RCC 7860 (cell line): ENCODE measurements at regions not wholly inside any gene's neighbourhood (a gene's known extent, or its start where the extent isn't known, plus 50 kb on each side); places are given as distances from the start of the nearest gene placed in this dataset.

Source experiments
- DNase-seq: peaks from one replicate; pipeline ENCODE4 v3.0.0-alpha.2; 2015; ENCODE audit warnings: low spot score
- FAIRE-seq: peaks from 2 replicates; lab custom pipeline; 2012; peaks lifted over from hg19 to GRCh38; lab: Jason Lieb, UNC

- DNase-seq: no peak
- FAIRE-seq: no peak
Measured at GRCh38 chr15:61743345-61743909, 316.8 kb downstream of the VPS13C start.

GRCh38 chr15:61742591-61742990 is 317.7 kb downstream of the VPS13C start:
- DNase-seq (no peak), FAIRE-seq (no peak)

GRCh38 chr15:61736790-61737189 is 323.5 kb downstream of the VPS13C start:
- FAIRE-seq (no peak), DNase-seq (no peak)

DNA sequence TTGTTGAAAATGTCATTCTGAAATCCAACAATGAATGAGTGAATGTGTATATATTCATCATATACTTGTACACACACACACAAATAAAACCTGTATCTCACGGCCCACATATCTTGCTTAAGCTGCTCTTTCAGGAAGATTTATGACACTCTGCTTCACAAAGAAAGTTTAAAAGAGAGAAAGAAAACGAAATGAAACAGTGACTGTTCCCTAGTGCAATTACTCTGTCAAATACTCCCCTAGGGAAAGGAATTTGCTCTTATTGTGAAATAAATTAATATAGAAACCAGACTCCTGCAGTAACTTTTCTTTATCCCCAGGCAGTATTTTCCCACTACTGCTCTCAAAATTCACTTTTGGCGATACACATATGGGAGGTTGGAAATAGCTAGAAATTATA is 329.1 kb downstream of the VPS13C start:
- FAIRE-seq (no peak), DNase-seq (no peak)

DNA sequence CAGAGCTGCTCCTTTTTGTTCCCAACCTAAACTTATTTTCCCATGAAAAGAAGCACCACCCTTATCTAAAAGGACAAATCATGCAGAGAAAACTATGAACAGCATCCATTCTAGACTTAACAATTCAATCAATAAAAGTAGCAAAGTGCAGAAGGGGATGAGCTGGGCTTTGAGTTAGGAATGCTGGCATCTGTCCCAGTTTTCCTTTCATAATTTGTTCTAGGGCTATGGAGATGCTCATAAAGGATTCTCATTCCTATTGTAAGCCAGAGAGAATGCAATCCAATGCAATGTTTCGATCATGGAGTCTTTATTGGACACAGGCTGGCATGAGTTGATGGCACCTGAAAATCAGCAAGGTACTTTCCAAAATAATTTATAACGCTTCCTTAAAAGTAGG is 330.6 kb downstream of the VPS13C start:
- DNase-seq (no peak), FAIRE-seq (no peak)

DNA sequence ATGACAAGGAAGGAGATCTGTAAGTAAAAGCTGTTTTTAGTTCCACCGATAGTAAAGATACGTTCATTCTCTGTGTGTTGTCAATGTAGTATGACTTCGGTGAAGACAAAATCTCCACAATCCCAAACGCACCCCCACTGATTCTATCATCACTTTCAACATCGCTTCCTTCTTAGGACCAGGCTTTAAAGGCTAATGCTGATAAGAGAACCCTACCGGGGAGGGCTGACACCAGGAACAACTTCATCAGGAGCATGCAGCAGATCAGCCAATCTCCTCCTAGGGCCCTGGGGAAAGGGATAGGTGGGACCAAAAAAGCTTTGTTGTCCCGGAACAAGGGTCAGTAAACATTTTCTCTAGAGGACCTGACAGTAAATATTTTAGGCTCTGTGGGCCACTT is 334.1 kb downstream of the VPS13C start:
- FAIRE-seq: no peak
- DNase-seq: no peak

GRCh38 chr15:61725251-61725650 is 335.0 kb downstream of the VPS13C start:
- FAIRE-seq: no peak
- DNase-seq: no peak

GRCh38 chr15:61724251-61724939 is 335.9 kb downstream of the VPS13C start:
- no peak for FAIRE-seq
- DNase-seq: no peak

- no peak for FAIRE-seq
Measured at GRCh38 chr15:61721418-61721817, 338.8 kb downstream of the VPS13C start.

DNA sequence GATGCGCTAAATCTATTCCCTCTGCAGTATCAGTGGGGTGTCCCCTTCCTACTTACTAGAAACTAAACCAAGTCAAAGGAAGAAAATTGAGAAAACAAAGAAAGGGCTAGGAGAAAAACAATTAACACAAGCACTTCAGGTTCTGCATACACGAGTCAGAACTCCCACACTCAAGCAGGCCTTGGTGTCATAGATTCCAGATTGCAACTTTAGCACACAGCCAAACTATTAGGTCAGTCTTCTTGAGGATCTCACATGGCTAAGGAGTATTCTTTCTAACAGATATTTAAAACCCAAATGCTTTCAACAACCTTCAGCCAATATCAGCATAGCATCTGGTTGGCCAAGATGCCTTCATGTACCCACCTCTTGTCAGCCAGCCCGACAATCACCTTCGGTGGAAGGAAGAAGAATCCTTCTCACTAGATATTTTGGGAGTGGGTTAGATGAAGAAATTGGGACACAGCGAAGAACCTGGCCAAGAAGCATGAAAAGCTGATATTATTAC is 340.0 kb downstream of the VPS13C start:
- FAIRE-seq: no peak

More at GRCh38 chr15:61721418-61721817, 338.8 kb downstream of the VPS13C start:
- no peak for DNase-seq

DNA sequence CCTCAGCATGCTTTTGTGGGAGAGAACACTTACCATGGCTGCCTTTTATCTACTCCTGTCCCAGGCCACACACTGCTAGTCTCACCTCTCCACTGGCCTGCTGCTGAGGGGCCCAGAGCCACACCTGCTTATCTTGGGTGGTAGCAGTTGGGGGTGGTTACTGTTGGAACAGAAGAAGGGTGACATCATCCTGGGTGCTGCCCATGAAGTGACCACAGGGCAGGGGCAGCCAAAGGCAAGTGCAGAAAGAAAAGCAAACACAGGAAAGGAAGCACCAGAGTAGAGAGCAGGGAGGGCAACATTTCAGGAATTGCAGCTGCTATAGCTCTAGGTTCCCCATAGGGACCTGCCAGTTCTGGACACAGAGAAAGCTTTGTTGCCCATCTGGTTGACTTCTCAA is 345.2 kb downstream of the VPS13C start:
- FAIRE-seq: no peak

More for the DNA sequence above, 340.0 kb downstream of the VPS13C start:
- no peak for DNase-seq

GRCh38 chr15:61712129-61712759 is 348.0 kb downstream of the VPS13C start:
- FAIRE-seq (no peak), DNase-seq (no peak)

More for the DNA sequence above, 345.2 kb downstream of the VPS13C start:
- DNase-seq: no peak

DNA sequence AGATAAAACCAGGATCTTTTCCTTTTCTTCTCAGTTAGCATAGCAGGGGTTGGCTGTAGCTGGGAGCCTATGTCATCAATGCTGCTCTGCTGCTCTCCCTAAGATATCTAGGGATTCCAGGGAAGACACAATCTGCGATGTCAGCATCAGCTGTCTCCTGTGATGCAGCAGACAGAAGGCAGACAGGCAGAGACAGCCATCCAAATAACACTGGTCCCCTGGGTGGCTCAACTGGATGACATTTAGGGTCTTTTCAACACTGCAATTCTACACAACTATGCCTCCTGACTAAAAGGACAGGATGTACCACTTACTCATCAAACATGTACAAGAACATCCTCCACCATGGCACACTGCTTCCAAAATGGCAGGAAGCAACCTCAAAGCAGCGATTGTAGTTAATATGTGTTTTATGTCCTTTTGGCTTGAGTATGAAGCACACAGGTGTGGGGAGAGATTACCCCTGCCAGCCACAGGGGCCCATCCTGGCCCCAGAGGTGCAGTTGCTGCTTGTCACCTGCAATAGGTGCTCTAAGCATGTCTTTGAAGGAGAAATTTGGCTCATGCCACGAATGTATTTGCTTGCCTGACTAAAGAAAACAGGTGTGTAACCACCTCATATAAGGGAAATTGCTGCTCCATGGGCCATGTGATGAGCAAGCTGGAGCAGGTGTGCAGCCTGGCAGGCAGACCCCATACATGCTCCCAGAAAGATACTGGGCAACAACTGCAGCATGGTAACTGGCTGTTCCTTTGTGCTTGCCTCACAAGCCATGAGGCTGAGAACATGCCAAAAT is 357.8 kb downstream of the VPS13C start:
- FAIRE-seq (no peak), DNase-seq (no peak)

DNA sequence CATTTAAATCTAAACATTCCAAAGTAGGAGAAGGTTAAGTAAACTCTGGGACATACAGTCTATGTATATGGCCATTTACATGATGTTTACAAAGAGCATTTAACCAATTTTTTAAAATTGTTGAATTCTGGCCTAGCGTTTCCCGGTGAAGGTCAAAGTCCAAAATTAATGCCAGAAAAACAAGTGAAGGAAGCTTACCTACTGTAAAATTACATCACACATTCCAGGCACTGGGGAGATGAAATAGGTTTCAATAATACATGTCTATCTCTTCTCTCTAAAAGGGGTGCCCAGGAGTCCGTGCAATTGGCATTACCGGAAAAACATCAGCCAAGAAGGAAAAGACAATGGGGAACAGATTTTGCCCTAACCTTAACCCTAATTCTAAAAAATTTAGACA is 358.8 kb downstream of the VPS13C start:
- no peak for FAIRE-seq
- no peak for DNase-seq

DNA sequence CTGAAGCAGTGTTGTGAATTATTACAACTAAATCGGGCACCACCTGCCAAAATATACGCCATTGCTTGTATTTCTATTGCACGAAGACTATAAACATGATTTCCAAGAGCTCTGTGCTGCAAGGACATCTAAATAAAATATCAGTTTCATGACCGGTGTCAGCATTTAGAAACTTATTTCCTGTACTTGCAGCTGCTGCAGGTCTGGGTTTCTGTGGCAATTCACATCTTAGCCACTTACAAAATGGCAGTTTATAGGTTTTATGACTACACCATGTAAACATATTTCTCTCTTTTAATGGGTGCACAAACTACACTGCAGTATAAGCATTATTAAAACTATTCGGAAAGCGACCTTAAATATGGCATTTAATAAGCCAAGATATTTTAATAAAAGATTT is 359.4 kb downstream of the VPS13C start:
- DNase-seq (no peak), FAIRE-seq (no peak)

DNA sequence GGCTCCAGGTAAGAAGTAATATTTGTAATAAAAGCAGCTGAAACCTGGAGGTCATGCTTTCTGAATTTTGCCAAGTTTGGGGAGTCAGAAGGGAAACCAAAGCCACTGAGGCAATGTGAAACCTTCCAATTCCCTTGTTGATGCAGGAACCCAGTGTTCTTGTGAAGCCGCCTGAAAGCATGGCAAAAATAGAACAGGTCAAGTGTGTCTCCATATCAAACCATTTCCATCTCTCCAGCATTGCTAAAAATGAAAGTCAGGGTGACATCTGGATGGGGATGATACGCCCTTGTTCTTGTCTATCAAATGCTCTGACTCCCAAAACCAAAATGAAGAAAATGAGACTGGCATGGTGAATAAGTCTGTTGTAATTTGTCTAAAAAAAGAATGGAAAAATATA is 362.5 kb downstream of the VPS13C start:
- FAIRE-seq (no peak), DNase-seq (no peak)

DNA sequence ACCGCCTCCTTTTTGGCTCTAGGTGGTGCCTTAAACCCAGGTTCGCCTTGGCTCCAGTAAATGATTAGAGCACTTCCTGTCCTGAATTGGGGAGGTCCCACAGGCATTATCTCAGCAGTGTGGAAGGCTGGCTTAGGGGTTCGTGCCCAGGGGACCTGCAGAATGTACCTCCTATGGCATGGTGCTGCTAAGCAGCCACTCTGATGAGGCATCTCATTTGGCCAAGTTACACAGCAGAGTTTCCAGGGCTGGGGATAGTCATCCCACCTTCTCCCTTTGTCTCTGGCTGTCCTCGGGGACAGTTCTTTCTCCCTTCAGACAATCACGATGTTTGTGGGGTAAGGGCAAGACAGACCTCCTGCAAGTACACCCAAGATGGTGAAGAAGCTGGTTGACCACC is 371.2 kb downstream of the VPS13C start:
- DNase-seq (no peak), FAIRE-seq (no peak)

GRCh38 chr15:61687651-61688050 is 372.6 kb downstream of the VPS13C start:
- FAIRE-seq (no peak), DNase-seq (no peak)

DNA sequence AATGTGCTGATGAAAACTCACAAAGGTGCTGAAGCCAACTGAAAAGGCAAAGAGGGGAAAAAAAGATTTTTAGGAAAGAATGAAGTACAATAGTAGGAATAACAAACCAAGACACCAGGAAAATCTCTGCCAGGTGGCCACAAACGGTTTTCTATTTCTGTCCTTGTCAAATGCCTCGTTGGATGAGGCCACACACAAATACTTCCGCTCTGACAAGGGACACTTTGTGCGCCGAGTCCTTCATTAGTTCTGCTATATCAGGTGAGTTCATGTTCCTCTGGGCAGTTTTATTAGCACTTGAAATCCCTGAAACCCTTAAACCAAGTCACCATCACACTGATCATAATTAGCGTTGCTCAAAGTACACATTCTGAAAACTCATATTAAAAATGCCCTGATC is 373.1 kb downstream of the VPS13C start:
- no peak for DNase-seq
- no peak for FAIRE-seq

GRCh38 chr15:61685971-61686370 is 374.3 kb downstream of the VPS13C start:
- DNase-seq (no peak), FAIRE-seq (no peak)

- DNase-seq (no peak), FAIRE-seq (no peak)
Measured at GRCh38 chr15:61685534-61685933, 374.7 kb downstream of the VPS13C start.
